Ammon's horn (tissue), 1 donor: ENCODE measurements at regions not wholly inside any gene's neighbourhood (a gene's known extent, or its start where the extent isn't known, plus 50 kb on each side); places are given as distances from the start of the nearest gene placed in this dataset.

ENCODE experiments used
- DNase-seq: peaks from one replicate; pipeline ENCODE4 v3.0.0-alpha.2; 2016; ENCODE audit warnings: low spot score

DNA sequence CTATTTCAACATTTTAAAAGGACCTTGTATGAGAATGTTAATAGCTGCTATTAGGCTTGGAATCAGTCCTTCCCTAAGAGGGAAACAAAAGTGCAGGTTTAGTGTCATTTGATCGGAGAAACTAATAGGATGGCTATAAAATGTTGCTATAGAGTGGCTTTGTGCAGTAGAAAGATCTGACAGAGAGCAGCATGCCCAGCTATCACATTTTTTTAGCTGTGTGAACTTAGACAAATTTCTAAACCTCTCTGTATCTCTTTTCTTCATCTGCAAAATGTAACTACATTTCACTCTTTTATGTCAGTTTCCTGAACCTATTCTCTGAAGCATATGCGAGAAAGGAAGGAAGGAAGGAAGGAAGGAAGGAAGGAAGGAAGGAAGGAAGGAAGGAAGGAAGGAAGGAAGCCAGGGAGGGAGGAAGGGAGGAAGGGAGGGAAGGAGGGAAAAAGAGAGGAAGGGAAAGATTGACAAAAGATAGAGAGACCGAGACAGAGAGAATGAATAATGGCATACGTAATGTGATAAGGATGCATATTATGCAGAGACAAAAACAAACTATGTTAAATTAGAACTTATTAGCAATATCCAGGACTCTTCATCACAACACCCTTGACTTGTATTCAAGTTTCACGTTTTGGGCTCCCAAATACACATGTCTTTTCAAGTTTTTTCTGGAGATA, 52.6 kb upstream of the CDH8 start:
- DNase-seq = no peak
